C4-2B (cell line): ENCODE measurements at regions not wholly inside any gene's neighbourhood (a gene's known extent, or its start where the extent isn't known, plus 50 kb on each side); places are given as distances from the start of the nearest gene placed in this dataset.

Experiments
- ZFX ChIP-seq: fragments of 450-650 bp; IDR thresholded peaks from 2 replicates; pipeline ENCODE4 v1.6.1; 2017
- TF ChIP-seq, protein P1 (sequence below): fragments of 450-650 bp; conservative IDR thresholded peaks from 2 replicates; pipeline ENCODE4 v1.5.1; 2017; ENCODE audit warnings: mild to moderate bottlenecking

- TF ChIP-seq, protein P1, sequence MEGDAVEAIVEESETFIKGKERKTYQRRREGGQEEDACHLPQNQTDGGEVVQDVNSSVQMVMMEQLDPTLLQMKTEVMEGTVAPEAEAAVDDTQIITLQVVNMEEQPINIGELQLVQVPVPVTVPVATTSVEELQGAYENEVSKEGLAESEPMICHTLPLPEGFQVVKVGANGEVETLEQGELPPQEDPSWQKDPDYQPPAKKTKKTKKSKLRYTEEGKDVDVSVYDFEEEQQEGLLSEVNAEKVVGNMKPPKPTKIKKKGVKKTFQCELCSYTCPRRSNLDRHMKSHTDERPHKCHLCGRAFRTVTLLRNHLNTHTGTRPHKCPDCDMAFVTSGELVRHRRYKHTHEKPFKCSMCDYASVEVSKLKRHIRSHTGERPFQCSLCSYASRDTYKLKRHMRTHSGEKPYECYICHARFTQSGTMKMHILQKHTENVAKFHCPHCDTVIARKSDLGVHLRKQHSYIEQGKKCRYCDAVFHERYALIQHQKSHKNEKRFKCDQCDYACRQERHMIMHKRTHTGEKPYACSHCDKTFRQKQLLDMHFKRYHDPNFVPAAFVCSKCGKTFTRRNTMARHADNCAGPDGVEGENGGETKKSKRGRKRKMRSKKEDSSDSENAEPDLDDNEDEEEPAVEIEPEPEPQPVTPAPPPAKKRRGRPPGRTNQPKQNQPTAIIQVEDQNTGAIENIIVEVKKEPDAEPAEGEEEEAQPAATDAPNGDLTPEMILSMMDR = no peak
- TF ChIP-seq ZFX = no peak
These were observed 337.6 kb downstream of the IL20RB start for GRCh38 chr3:137295336-137295735.
